Osteocyte (in vitro differentiated cells): ENCODE measurements at regions not wholly inside any gene's neighbourhood (a gene's known extent, or its start where the extent isn't known, plus 50 kb on each side); places are given as distances from the start of the nearest gene placed in this dataset.
"Not testable (repeated sequence)": the region's sequence is repeated elsewhere in the genome, so short reads cannot be mapped to it uniquely, and the experiment has no call there.

Experiments
- DNase-seq: peaks from one replicate; pipeline ENCODE4 v3.0.0; 2021; ENCODE audit warnings: mixed read lengths; ENCODE audit not compliant: unreplicated experiment; ENCODE audit errors: extremely low spot score
- H3K27ac Mint-ChIP-seq: one replicate; pipeline ENCODE4 v1.8.0; 2021; ENCODE audit warnings: mild to moderate bottlenecking, mixed read lengths; ENCODE audit not compliant: unreplicated experiment
- H3K27me3 Mint-ChIP-seq: one replicate; pipeline ENCODE4 v1.8.0; 2021; ENCODE audit warnings: mixed read lengths; ENCODE audit not compliant: unreplicated experiment
- H3K36me3 Mint-ChIP-seq: one replicate; pipeline ENCODE4 v1.8.0; 2021; ENCODE audit warnings: mixed read lengths; ENCODE audit not compliant: unreplicated experiment
- H3K4me1 Mint-ChIP-seq: one replicate; pipeline ENCODE4 v1.8.0; 2021; ENCODE audit warnings: mixed read lengths; ENCODE audit not compliant: unreplicated experiment
- H3K4me3 Mint-ChIP-seq: one replicate; pipeline ENCODE4 v1.8.0; 2021; ENCODE audit warnings: mild to moderate bottlenecking, moderate library complexity, mixed read lengths; ENCODE audit not compliant: unreplicated experiment
- H3K9me3 Mint-ChIP-seq: one replicate; pipeline ENCODE4 v1.8.0; 2021; ENCODE audit warnings: mixed read lengths; ENCODE audit not compliant: unreplicated experiment
- CTCF ChIP-seq: fragments of 200-600 bp; sonication (generic); IDR thresholded peaks from 2 replicates; pipeline ENCODE4 v1.5.0; 2021; ENCODE audit warnings: antibody characterized with exemption, mild to moderate bottlenecking, moderate library complexity

GRCh38 chr7:27433581-27433980 is 191.0 kb downstream of the EVX1 start:
- no peak for TF ChIP-seq CTCF
- H3K36me3 Mint-ChIP-seq: no peaks in the 10 kb centered on the region
- no peak for DNase-seq
- H3K4me3 Mint-ChIP-seq: no peak overlapping the region
- H3K27ac Mint-ChIP-seq: no peak overlapping the region
- peaks cover 28% of the 10 kb centered on the region for H3K27me3 Mint-ChIP-seq
- no peaks in the 10 kb centered on the region for H3K4me1 Mint-ChIP-seq
- H3K9me3 Mint-ChIP-seq: no peaks in the 10 kb centered on the region

- Mint-ChIP-seq H3K27ac (no peak overlapping the region), H3K27me3 (peaks cover 37% of the 10 kb centered on the region), H3K4me3 (no peak overlapping the region), H3K36me3 (no peaks in the 10 kb centered on the region), H3K4me1 (no peaks in the 10 kb centered on the region), H3K9me3 (no peaks in the 10 kb centered on the region)
- TF ChIP-seq CTCF: no peak
- no peak for DNase-seq
These were observed 192.3 kb downstream of the EVX1 start for GRCh38 chr7:27434756-27435400.

GRCh38 chr7:27435461-27435860 is 192.9 kb downstream of the EVX1 start:
- TF ChIP-seq CTCF: no peak
- H3K4me1 Mint-ChIP-seq: no peaks in the 10 kb centered on the region
- no peak overlapping the region for H3K4me3 Mint-ChIP-seq
- no peak for DNase-seq
- H3K36me3 Mint-ChIP-seq: no peaks in the 10 kb centered on the region
- H3K9me3 Mint-ChIP-seq: no peaks in the 10 kb centered on the region
- no peak overlapping the region for H3K27ac Mint-ChIP-seq
- H3K27me3 Mint-ChIP-seq: peaks cover 38% of the 10 kb centered on the region

- no peak for TF ChIP-seq CTCF
- Mint-ChIP-seq H3K4me3 (no peak overlapping the region), H3K9me3 (no peaks in the 10 kb centered on the region), H3K27ac (no peak overlapping the region), H3K27me3 (peaks cover 35% of the 10 kb centered on the region), H3K4me1 (no peaks in the 10 kb centered on the region), H3K36me3 (no peaks in the 10 kb centered on the region)
- DNase-seq: no peak
These were observed 196.4 kb downstream of the EVX1 start for GRCh38 chr7:27438881-27439589.

GRCh38 chr7:27442455-27442854 is 199.9 kb downstream of the EVX1 start:
- TF ChIP-seq CTCF: no peak
- H3K36me3 Mint-ChIP-seq: no peaks in the 10 kb centered on the region
- no peaks in the 10 kb centered on the region for H3K9me3 Mint-ChIP-seq
- H3K27me3 Mint-ChIP-seq: peaks cover 53% of the 10 kb centered on the region
- no peak for DNase-seq
- no peaks in the 10 kb centered on the region for H3K4me1 Mint-ChIP-seq
- H3K27ac Mint-ChIP-seq: no peak overlapping the region
- H3K4me3 Mint-ChIP-seq: no peak overlapping the region

GRCh38 chr7:27449046-27449445 is 206.4 kb downstream of the EVX1 start:
- H3K9me3 Mint-ChIP-seq, H3K27ac Mint-ChIP-seq, H3K36me3 Mint-ChIP-seq, DNase-seq, H3K4me3 Mint-ChIP-seq, H3K4me1 Mint-ChIP-seq: not testable (repeated sequence)
- peaks cover 52% of the 10 kb centered on the region for H3K27me3 Mint-ChIP-seq
